Body of pancreas (tissue), 4 donors: ENCODE measurements at regions not wholly inside any gene's neighbourhood (a gene's known extent, or its start where the extent isn't known, plus 50 kb on each side); places are given as distances from the start of the nearest gene placed in this dataset.

Experiments
- ATAC-seq: fragments of 150-250 bp; one replicate; pipeline ENCODE4 v1.9.1; 2016
- DNase-seq, 4 donors: peaks; one replicate each; pipeline ENCODE4 v3.0.0-alpha.2; 2019
- H3K27ac ChIP-seq, 4 donors: fragments of 200-600 bp; sonication (generic); 1 replicate in 3 of 4; 2 replicates in 1 of 4; pipeline versions ENCODE4 v1.5.1 to v1.6.1; 2016 to 2019; ENCODE audit warnings: mild to moderate bottlenecking in 1 of 4, mixed read lengths in 1 of 4, moderate library complexity in 1 of 4
- H3K27me3 ChIP-seq, 2 donors: fragments of 200-600 bp; sonication (generic); one replicate each; pipeline ENCODE4 v1.6.0; 2016; ENCODE audit warnings: mild to moderate bottlenecking in 1 of 2
- H3K36me3 ChIP-seq, 2 donors: fragments of 200-600 bp; sonication (generic); replicated peaks in 1 of 2; 2 replicates each; pipeline ENCODE4 v1.5.1; 2016; ENCODE audit warnings: low read depth in 2 of 2; ENCODE audit not compliant: insufficient read depth in 1 of 2
- H3K4me1 ChIP-seq: fragments of 200-600 bp; sonication (generic); one replicate; pipeline ENCODE4 v1.6.0; 2016
- H3K4me3 ChIP-seq, 2 donors: fragments of 200-600 bp; sonication (generic); 1 replicate in 1 of 2; 2 replicates in 1 of 2; pipeline ENCODE4 v1.5.1; 2016 to 2019
- H3K9me3 ChIP-seq, 3 donors: fragments of 200-600 bp; sonication (generic); 1 replicate in 2 of 3; 2 replicates in 1 of 3; pipeline ENCODE4 v1.5.1; 2016
- CTCF ChIP-seq, 7 experiments: fragments of 450-650 bp in 4 of 7; fragments of 200-600 bp in 3 of 7; sonication (generic) in 3 of 7; IDR thresholded peaks; one replicate each; pipeline ENCODE4 v1.5.1; 2016 to 2019; ENCODE audit warnings: antibody characterized with exemption in 7 of 7
- POLR2A ChIP-seq, 3 donors: fragments of 450-650 bp; IDR thresholded peaks; one replicate each; pipeline ENCODE4 v1.6.1; 2016; ENCODE audit warnings: antibody characterized with exemption in 3 of 3, mild to moderate bottlenecking in 2 of 3
- WGBS, 2 donors: methylation state at CpG; one replicate each; pipeline ENCODE4 v1.1.5; 2017; 5-methylcytosine and 5-hydroxymethylcytosine counted together
- intact Hi-C: fragments of 100-400 bp; cut with DNase I; formaldehyde crosslinking; loops from one replicate; pipeline ENCODE4 v1.15.1; 2023

- ATAC-seq, result no peak
- H3K4me1 ChIP-seq, result no peaks in the 10 kb centered on the region
- H3K9me3 ChIP-seq, result no peaks in the 10 kb centered on the region
- DNase-seq, result no peak
- WGBS, 2 donors, result 50 to 59% methylated on average over 4 of the region's 4 CpGs
- no peaks in the 10 kb centered on the region for H3K27me3 ChIP-seq
- intact Hi-C loops, result no loop called here
- H3K4me3 ChIP-seq, result no peak overlapping the region
- no peak for TF ChIP-seq CTCF (IDR thresholded peaks at IDR 0.05)
- no peak for TF ChIP-seq POLR2A (IDR thresholded peaks at IDR 0.05)
- no peaks in the 10 kb centered on the region for H3K36me3 ChIP-seq
- no peak overlapping the region for H3K27ac ChIP-seq
Observed at GRCh38 chr17:5952518-5952917, 117.7 kb upstream of the WSCD1 start.

GRCh38 chr17:5955764-5956163 lies 114.4 kb upstream of the WSCD1 start:
- TF ChIP-seq POLR2A (IDR thresholded peaks at IDR 0.05), result no peak
- TF ChIP-seq CTCF (IDR thresholded peaks at IDR 0.05), result no peak
- WGBS, 2 donors, result 54 to 67% methylated on average over 2 of the region's 2 CpGs
- H3K9me3 ChIP-seq, result no peaks in the 10 kb centered on the region

GRCh38 chr17:5958850-5959249 lies 111.3 kb upstream of the WSCD1 start:
- WGBS, 2 donors, result 61 to 63% methylated on average over 4 of the region's 4 CpGs
- Histone ChIP-seq H3K27ac (no peak overlapping the region), H3K36me3 (no peaks in the 10 kb centered on the region), H3K9me3 (no peaks in the 10 kb centered on the region), H3K4me3 (no peak overlapping the region), H3K4me1 (no peaks in the 10 kb centered on the region), H3K27me3 (no peaks in the 10 kb centered on the region)
- ATAC-seq, result no peak
- no peak for TF ChIP-seq POLR2A (IDR thresholded peaks at IDR 0.05)
- TF ChIP-seq CTCF (IDR thresholded peaks at IDR 0.05), result no peak
- intact Hi-C loops, result no loop called here
- DNase-seq, result no peak

More at GRCh38 chr17:5955764-5956163, 114.4 kb upstream of the WSCD1 start:
- Histone ChIP-seq H3K36me3 (no peaks in the 10 kb centered on the region), H3K27me3 (no peaks in the 10 kb centered on the region), H3K4me3 (no peak overlapping the region), H3K27ac (no peak overlapping the region), H3K4me1 (no peaks in the 10 kb centered on the region)
- intact Hi-C loops, result no loop called here
- DNase-seq, result no peak
- ATAC-seq, result no peak

- WGBS, 2 donors, result 46 to 50% methylated on average over 4 of the region's 4 CpGs
- intact Hi-C loops, result no loop called here
- no peaks in the 10 kb centered on the region for H3K27me3 ChIP-seq
- H3K36me3 ChIP-seq, result no peaks in the 10 kb centered on the region
- H3K4me1 ChIP-seq, result no peaks in the 10 kb centered on the region
- ATAC-seq, result no peak
- DNase-seq, result no peak
- H3K4me3 ChIP-seq, result no peak overlapping the region
- no peaks in the 10 kb centered on the region for H3K9me3 ChIP-seq
- no peak overlapping the region for H3K27ac ChIP-seq
- no peak for TF ChIP-seq POLR2A (IDR thresholded peaks at IDR 0.05)
- TF ChIP-seq CTCF (IDR thresholded peaks at IDR 0.05), result no peak
Observed at GRCh38 chr17:5962371-5962770, 107.8 kb upstream of the WSCD1 start.

GRCh38 chr17:5971969-5972368 lies 98.2 kb upstream of the WSCD1 start:
- TF ChIP-seq POLR2A (IDR thresholded peaks at IDR 0.05) (no peak), CTCF (IDR thresholded peaks at IDR 0.05) (no peak)
- no peak for ATAC-seq
- H3K27ac ChIP-seq, result no peak overlapping the region
- H3K27me3 ChIP-seq, result no peaks in the 10 kb centered on the region
- H3K36me3 ChIP-seq, result no peaks in the 10 kb centered on the region
- no peak for DNase-seq
- H3K4me1 ChIP-seq, result no peaks in the 10 kb centered on the region
- peaks cover 0 to 16% (median 0%) of the 10 kb centered on the region in 3 donors for H3K9me3 ChIP-seq
- no peak overlapping the region for H3K4me3 ChIP-seq
- 35 to 40% methylated on average over 1 of the region's 1 CpG for WGBS, 2 donors
- intact Hi-C loops, result no loop called here
